Activated CD4-positive, alpha-beta T cell treated with anti-CD3 and anti-CD28 coated beads, Interleukin-2, amount 10 ng/mL, durations not matched to agents 7 days and 5 days (primary cell): ENCODE measurements at regions not wholly inside any gene's neighbourhood (a gene's known extent, or its start where the extent isn't known, plus 50 kb on each side); places are given as distances from the start of the nearest gene placed in this dataset.
A peak's percentile ranks its signal among the peaks of the same experiment; 100 is the strongest.

Source experiments
- CTCF ChIA-PET: fragments of 350-600 bp; sonication (Branson Sonifier 250); formaldehyde crosslinking; loops from one replicate; lab custom pipeline; 2021; ENCODE audit warnings: antibody characterized with exemption; lab: Charles Lee
- POLR2A ChIA-PET: fragments of 350-600 bp; sonication (Branson Sonifier 250); formaldehyde crosslinking; loops from one replicate; lab custom pipeline; 2021; ENCODE audit warnings: antibody characterized with exemption; lab: Charles Lee
- DNase-seq: peaks from one replicate; pipeline ENCODE4 v3.0.0-alpha.2; 2020
- H3K27ac Mint-ChIP-seq: one replicate; pipeline ENCODE4 v1.8.0; 2021; ENCODE audit warnings: mild to moderate bottlenecking, moderate library complexity, mixed read lengths
- H3K27me3 Mint-ChIP-seq: one replicate; pipeline ENCODE4 v1.8.0; 2021; ENCODE audit warnings: mixed read lengths
- H3K36me3 Mint-ChIP-seq: one replicate; pipeline ENCODE4 v1.8.0; 2021; ENCODE audit warnings: low read depth, mixed read lengths
- H3K4me1 Mint-ChIP-seq: one replicate; pipeline ENCODE4 v1.8.0; 2021; ENCODE audit warnings: mixed read lengths
- H3K4me3 Mint-ChIP-seq: one replicate; pipeline ENCODE4 v1.8.0; 2021; ENCODE audit warnings: mild to moderate bottlenecking, moderate library complexity, mixed read lengths
- H3K9me3 Mint-ChIP-seq: one replicate; pipeline ENCODE4 v1.8.0; 2021; ENCODE audit warnings: mixed read lengths

GRCh38 chr9:16039988-16040761 is 487.3 kb downstream of the CCDC171 start:
- no peak overlapping the region for H3K27ac Mint-ChIP-seq
- no peaks in the 10 kb centered on the region for H3K36me3 Mint-ChIP-seq
- ChIA-PET POLR2A (no interaction called here), CTCF (interaction anchor here (0.6 kb wide), 2 partner anchors 9 to 192 kb away, joined by 3 to 5 read pairs; no protein-coding TSS in a partner anchor)
- no peaks in the 10 kb centered on the region for H3K9me3 Mint-ChIP-seq
- H3K27me3 Mint-ChIP-seq = no peaks in the 10 kb centered on the region
- H3K4me1 Mint-ChIP-seq = no peaks in the 10 kb centered on the region
- DNase-seq = no peak
- H3K4me3 Mint-ChIP-seq = no peak overlapping the region

GRCh38 chr9:16043756-16044578 is 491.1 kb downstream of the CCDC171 start:
- no peaks in the 10 kb centered on the region for H3K4me1 Mint-ChIP-seq
- ChIA-PET POLR2A (no interaction called here), CTCF (no interaction called here)
- H3K36me3 Mint-ChIP-seq = no peaks in the 10 kb centered on the region
- H3K4me3 Mint-ChIP-seq = no peak overlapping the region
- no peaks in the 10 kb centered on the region for H3K9me3 Mint-ChIP-seq
- no peak overlapping the region for H3K27ac Mint-ChIP-seq
- no peak for DNase-seq
- no peaks in the 10 kb centered on the region for H3K27me3 Mint-ChIP-seq

- H3K4me1 Mint-ChIP-seq = no peaks in the 10 kb centered on the region
- H3K4me3 Mint-ChIP-seq = no peak overlapping the region
- H3K27ac Mint-ChIP-seq = no peak overlapping the region
- no peaks in the 10 kb centered on the region for H3K9me3 Mint-ChIP-seq
- no peaks in the 10 kb centered on the region for H3K36me3 Mint-ChIP-seq
- ChIA-PET POLR2A (no interaction called here), CTCF (no interaction called here)
- H3K27me3 Mint-ChIP-seq = no peaks in the 10 kb centered on the region
- DNase-seq = no peak
Measured at GRCh38 chr9:16044579-16044881, 491.7 kb downstream of the CCDC171 start.

- no peak overlapping the region for H3K4me3 Mint-ChIP-seq
- no peak for DNase-seq
- POLR2A ChIA-PET = no interaction called here
- CTCF ChIA-PET = no interaction called here
- no peaks in the 10 kb centered on the region for H3K27me3 Mint-ChIP-seq
- no peaks in the 10 kb centered on the region for H3K9me3 Mint-ChIP-seq
- no peaks in the 10 kb centered on the region for H3K36me3 Mint-ChIP-seq
- no peak overlapping the region for H3K27ac Mint-ChIP-seq
- H3K4me1 Mint-ChIP-seq = no peaks in the 10 kb centered on the region
Measured at GRCh38 chr9:16045651-16046280, 492.9 kb downstream of the CCDC171 start.

- no peak for DNase-seq
- H3K27ac Mint-ChIP-seq = no peak overlapping the region
- no peaks in the 10 kb centered on the region for H3K9me3 Mint-ChIP-seq
- ChIA-PET CTCF (no interaction called here), POLR2A (no interaction called here)
- no peaks in the 10 kb centered on the region for H3K27me3 Mint-ChIP-seq
- no peak overlapping the region for H3K4me3 Mint-ChIP-seq
- H3K4me1 Mint-ChIP-seq = no peaks in the 10 kb centered on the region
- no peaks in the 10 kb centered on the region for H3K36me3 Mint-ChIP-seq
Measured at GRCh38 chr9:16046713-16047112, 493.9 kb downstream of the CCDC171 start.

GRCh38 chr9:16048129-16048528 is 495.3 kb downstream of the CCDC171 start:
- Mint-ChIP-seq H3K27ac (no peak overlapping the region), H3K36me3 (no peaks in the 10 kb centered on the region), H3K27me3 (no peaks in the 10 kb centered on the region), H3K4me1 (no peaks in the 10 kb centered on the region), H3K4me3 (no peak overlapping the region), H3K9me3 (no peaks in the 10 kb centered on the region)
- no peak for DNase-seq
- CTCF ChIA-PET = no interaction called here
- POLR2A ChIA-PET = no interaction called here

- POLR2A ChIA-PET = no interaction called here
- Mint-ChIP-seq H3K9me3 (no peaks in the 10 kb centered on the region), H3K4me3 (no peak overlapping the region), H3K27me3 (no peaks in the 10 kb centered on the region), H3K36me3 (no peaks in the 10 kb centered on the region), H3K27ac (no peak overlapping the region), H3K4me1 (no peaks in the 10 kb centered on the region)
- CTCF ChIA-PET = no interaction called here
- no peak for DNase-seq
Measured at GRCh38 chr9:16052146-16052545, 499.3 kb downstream of the CCDC171 start.

- Mint-ChIP-seq H3K4me1 (peaks cover 7% of the 10 kb centered on the region), H3K27ac (no peak overlapping the region), H3K9me3 (no peaks in the 10 kb centered on the region), H3K27me3 (no peaks in the 10 kb centered on the region), H3K4me3 (no peak overlapping the region), H3K36me3 (no peaks in the 10 kb centered on the region)
- no peak for DNase-seq
- POLR2A ChIA-PET = no interaction called here
- CTCF ChIA-PET = no interaction called here
Measured at GRCh38 chr9:16052757-16053530, 500.1 kb downstream of the CCDC171 start.

- Mint-ChIP-seq H3K27ac (no peak overlapping the region), H3K27me3 (no peaks in the 10 kb centered on the region), H3K9me3 (no peaks in the 10 kb centered on the region), H3K4me3 (no peak overlapping the region), H3K4me1 (peaks cover 22% of the 10 kb centered on the region), H3K36me3 (no peaks in the 10 kb centered on the region)
- no peak for DNase-seq
- CTCF ChIA-PET = no interaction called here
- POLR2A ChIA-PET = no interaction called here
Measured at GRCh38 chr9:16057541-16057940, 504.7 kb downstream of the CCDC171 start.

- Mint-ChIP-seq H3K36me3 (no peaks in the 10 kb centered on the region), H3K27ac (no peak overlapping the region)
Measured at GRCh38 chr9:16058131-16058549, 505.3 kb downstream of the CCDC171 start.

GRCh38 chr9:16060436-16061129 is 507.7 kb downstream of the CCDC171 start:
- no peak overlapping the region for H3K27ac Mint-ChIP-seq
- no peak overlapping the region for H3K4me3 Mint-ChIP-seq
- H3K36me3 Mint-ChIP-seq = no peaks in the 10 kb centered on the region
- DNase-seq = no peak
- ChIA-PET POLR2A (no interaction called here), CTCF (no interaction called here)
- H3K9me3 Mint-ChIP-seq = no peaks in the 10 kb centered on the region
- H3K4me1 Mint-ChIP-seq = peaks cover 22% of the 10 kb centered on the region
- H3K27me3 Mint-ChIP-seq = no peaks in the 10 kb centered on the region

More at GRCh38 chr9:16058131-16058549, 505.3 kb downstream of the CCDC171 start:
- ChIA-PET CTCF (no interaction called here), POLR2A (no interaction called here)
- Mint-ChIP-seq H3K9me3 (no peaks in the 10 kb centered on the region), H3K4me3 (peak overlapping the region; percentile 0), H3K27me3 (no peaks in the 10 kb centered on the region), H3K4me1 (peaks cover 22% of the 10 kb centered on the region)
- peak; percentile 27 for DNase-seq

GRCh38 chr9:16062542-16063240 is 509.8 kb downstream of the CCDC171 start:
- ChIA-PET CTCF (no interaction called here), POLR2A (no interaction called here)
- no peak for DNase-seq
- Mint-ChIP-seq H3K36me3 (no peaks in the 10 kb centered on the region), H3K27me3 (no peaks in the 10 kb centered on the region), H3K9me3 (no peaks in the 10 kb centered on the region), H3K4me1 (peaks cover 17% of the 10 kb centered on the region), H3K27ac (no peak overlapping the region), H3K4me3 (no peak overlapping the region)
